GM12878 (cell line): ENCODE measurements at regions not wholly inside any gene's neighbourhood (a gene's known extent, or its start where the extent isn't known, plus 50 kb on each side); places are given as distances from the start of the nearest gene placed in this dataset.

Source experiments
- ATF3 ChIP-seq: IDR thresholded peaks from 2 replicates; pipeline ENCODE4 v1.6.1; 2011; ENCODE audit warnings: low read depth, mild to moderate bottlenecking, low read length, moderate library complexity, borderline replicate concordance; ENCODE audit errors: extremely low read depth
- POLR2A ChIP-seq: IDR thresholded peaks from 2 replicates; pipeline ENCODE4 v1.6.1; 2011; ENCODE audit warnings: low read depth, mild to moderate bottlenecking, low read length
- RCOR1 ChIP-seq: conservative IDR thresholded peaks from 2 replicates; pipeline ENCODE4 v1.6.1; 2012; ENCODE audit warnings: low read depth, low read length, improper control_type of control experiment
- SP1 ChIP-seq: IDR thresholded peaks from one replicate; pipeline ENCODE4 v1.6.1; 2011; ENCODE audit warnings: low read depth, low read length
- SPI1 ChIP-seq: IDR thresholded peaks from 2 replicates; pipeline ENCODE4 v1.6.1; 2011; ENCODE audit warnings: low read depth, mild to moderate bottlenecking, low read length, moderate library complexity, borderline replicate concordance; ENCODE audit not compliant: insufficient read depth
- TAF1 ChIP-seq: IDR thresholded peaks from 2 replicates; pipeline ENCODE4 v1.6.1; 2011; ENCODE audit warnings: mild to moderate bottlenecking, low read depth, low read length, borderline replicate concordance
- USF2 ChIP-seq: IDR thresholded peaks from 2 replicates; pipeline ENCODE4 v1.6.1; 2011; ENCODE audit warnings: low read depth, low read length, improper control_type of control experiment, borderline replicate concordance
- YY1 ChIP-seq: IDR thresholded peaks from 2 replicates; pipeline ENCODE4 v1.6.1; 2011; ENCODE audit warnings: low read depth, mild to moderate bottlenecking, low read length

- no peak for TF ChIP-seq SPI1
- TF ChIP-seq ATF3, result no peak
- TF ChIP-seq SP1, result no peak
- TF ChIP-seq YY1, result peak; percentile 47; the same call in 1 of the 2 replicates
- no peak for TF ChIP-seq TAF1
- TF ChIP-seq POLR2A, result no peak
- no peak for TF ChIP-seq USF2
- no peak for TF ChIP-seq RCOR1
Observed at GRCh38 chr2:220687231-220687843, 884.8 kb downstream of the EPHA4 start.
